ENCODE measurements at regions not wholly inside any gene's neighbourhood (a gene's known extent, or its start where the extent isn't known, plus 50 kb on each side); places are given as distances from the start of the nearest gene placed in this dataset.

DNA sequence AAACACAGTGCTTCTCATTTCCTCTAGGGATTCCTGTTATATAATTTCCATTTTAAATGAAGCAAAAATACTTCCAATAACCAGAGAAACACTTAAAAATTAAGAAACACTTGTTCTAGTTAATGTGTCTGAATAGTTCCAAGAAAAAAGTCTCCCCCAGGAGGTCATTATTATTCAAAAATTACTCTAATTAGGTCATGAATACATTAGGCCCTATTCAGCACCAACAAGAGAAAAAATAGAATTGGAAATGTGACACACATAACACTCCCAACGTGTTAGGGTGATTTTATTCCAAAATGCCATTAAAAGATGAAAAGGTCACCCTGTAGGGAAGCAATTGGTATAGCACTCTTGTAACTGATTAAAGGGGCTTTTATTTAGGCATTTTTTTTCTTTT is 382.1 kb downstream of the TUSC7 start:
- no peak for DNase-seq

DNA sequence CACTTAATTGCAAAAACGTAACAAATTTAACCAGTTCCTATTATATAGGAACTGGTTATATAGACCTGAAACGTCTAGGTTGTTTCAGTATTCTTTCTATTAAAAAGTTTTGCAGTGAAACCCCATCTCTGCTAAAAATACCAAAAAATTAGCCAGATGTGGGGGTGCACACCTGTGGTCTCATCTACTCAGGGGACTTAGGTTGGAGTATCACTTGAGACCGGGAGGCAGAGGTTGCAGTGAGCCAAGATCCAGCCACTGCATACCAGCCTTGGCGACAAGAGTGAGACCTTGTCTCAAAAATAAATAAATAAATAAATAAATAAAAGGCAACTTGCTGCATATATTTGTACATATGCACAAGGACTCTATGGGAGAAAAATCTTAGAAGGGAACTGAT is 387.0 kb downstream of the TUSC7 start:
- no peak for DNase-seq

- DNase-seq: no peak
Observed at GRCh38 chr3:117097351-117097750, 387.8 kb downstream of the TUSC7 start.

DNA sequence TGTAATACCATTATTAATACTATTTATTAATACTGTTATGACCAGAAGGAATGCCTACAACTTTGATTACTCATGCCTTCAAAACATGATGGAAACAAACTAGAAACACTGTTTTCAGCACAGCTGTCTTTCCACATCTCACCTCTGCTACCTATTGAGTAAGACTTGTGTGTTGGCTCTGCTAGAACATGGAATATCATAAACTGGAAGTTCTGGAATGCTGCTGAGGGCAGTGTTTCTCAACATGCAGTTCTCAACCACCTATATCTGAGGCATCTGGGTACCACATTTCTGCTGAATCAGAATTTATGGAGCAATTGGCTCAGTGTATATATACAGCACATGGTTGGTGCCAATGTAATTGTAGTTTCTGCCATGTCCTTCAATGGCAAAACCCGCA is 392.1 kb downstream of the TUSC7 start:
- no peak for DNase-seq

DNA sequence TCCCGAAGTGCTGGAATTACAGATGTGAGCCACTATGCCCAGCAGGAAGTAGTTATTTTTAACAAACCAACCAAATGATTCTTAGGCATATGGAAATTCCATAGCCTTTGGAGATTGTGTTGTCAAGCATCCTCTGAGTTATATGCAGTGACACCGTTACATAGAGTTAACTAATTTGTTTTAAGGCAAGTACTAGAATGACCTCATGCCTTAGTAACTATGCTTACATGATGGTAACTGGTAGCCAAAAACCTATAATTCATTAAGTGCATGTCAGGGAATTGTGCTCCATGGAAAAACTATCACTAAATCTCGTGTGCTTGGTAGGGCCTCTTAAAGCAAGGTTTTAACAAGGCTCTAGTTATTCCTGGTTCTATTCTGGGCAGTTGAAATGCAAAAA is 392.8 kb downstream of the TUSC7 start:
- DNase-seq: no peak

- no peak for DNase-seq
Observed at GRCh38 chr3:117103675-117104074, 394.1 kb downstream of the TUSC7 start.

DNA sequence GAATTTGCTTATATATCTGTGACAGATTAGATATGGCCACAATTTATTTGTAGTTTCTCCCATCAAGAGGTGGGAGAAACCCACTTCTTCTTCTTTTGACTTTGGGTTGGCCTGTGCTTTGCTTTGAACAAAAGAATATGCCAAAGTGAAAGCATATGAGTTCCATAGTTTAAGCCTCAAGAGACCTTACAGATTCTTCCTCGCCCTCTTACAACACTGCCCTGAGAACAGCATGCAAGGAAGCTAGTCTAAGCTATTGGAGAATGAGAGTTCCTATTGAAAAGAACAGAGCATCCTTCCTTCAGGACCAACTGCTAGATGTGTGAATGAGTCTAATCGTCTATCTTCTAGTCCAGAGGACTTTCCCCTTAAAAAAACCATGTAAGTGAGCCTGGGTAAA is 394.8 kb downstream of the TUSC7 start:
- DNase-seq: no peak

DNA sequence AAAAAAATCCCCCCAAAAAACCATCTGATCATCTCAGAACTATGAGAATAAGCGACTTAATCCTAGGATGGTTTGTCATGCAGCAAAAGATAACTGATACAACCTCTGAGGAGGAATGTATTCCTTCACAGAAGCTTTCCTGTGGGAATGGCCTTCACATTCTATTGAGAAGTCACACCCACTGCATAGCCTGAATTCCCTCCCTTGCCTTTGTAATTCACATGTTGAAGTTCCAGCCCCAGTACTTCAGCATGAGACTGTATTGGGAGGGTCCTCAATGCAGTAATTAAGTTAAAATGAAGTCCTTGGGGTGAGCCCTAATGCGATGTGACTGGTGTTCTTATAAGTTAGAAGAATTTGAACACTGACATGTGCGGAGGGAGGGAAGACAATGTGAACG is 395.2 kb downstream of the TUSC7 start:
- no peak for DNase-seq

DNA sequence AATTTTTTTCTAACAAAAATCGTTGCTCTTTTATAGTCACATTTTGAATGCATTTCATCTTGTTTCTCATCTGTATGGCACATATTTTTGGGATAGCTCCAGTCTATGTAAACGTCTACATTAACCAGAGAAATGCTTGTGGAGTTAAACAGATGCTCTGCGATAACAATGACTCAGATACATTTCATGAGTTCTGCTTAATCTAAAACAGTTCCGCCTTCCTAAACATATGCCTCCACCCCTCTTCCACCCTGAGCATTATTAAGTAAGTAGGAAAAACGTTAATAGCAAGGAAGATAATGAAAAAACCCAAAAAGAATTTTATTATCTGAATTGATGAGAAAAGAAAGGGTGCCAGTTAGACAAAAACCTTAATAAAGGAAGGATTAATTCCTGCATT is 396.1 kb downstream of the TUSC7 start:
- no peak for DNase-seq

- DNase-seq: no peak
Observed at GRCh38 chr3:117106396-117106795, 396.8 kb downstream of the TUSC7 start.

DNA sequence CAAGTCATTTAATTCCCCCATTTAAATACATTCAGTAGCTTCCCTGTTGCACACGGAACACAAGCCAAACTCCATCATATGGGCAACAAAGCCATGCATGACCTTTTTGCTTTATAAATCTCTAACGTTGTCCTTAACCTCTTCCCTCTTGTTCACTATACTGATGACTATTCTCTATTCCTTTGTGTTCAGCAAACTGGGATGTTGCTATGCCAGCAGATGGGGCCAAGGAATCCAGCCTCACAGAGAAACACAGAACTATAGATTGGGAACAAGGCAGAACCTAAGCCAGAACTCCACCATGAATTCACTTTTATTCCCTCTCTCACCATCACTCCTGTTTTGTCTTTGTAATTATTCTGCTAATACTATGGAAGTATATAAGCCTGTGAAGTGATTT is 398.4 kb downstream of the TUSC7 start:
- no peak for DNase-seq

- no peak for DNase-seq
Observed at GRCh38 chr3:117109178-117109577, 399.6 kb downstream of the TUSC7 start.

- no peak for DNase-seq
Observed at GRCh38 chr3:117114517-117115265, 405.1 kb downstream of the TUSC7 start.

DNA sequence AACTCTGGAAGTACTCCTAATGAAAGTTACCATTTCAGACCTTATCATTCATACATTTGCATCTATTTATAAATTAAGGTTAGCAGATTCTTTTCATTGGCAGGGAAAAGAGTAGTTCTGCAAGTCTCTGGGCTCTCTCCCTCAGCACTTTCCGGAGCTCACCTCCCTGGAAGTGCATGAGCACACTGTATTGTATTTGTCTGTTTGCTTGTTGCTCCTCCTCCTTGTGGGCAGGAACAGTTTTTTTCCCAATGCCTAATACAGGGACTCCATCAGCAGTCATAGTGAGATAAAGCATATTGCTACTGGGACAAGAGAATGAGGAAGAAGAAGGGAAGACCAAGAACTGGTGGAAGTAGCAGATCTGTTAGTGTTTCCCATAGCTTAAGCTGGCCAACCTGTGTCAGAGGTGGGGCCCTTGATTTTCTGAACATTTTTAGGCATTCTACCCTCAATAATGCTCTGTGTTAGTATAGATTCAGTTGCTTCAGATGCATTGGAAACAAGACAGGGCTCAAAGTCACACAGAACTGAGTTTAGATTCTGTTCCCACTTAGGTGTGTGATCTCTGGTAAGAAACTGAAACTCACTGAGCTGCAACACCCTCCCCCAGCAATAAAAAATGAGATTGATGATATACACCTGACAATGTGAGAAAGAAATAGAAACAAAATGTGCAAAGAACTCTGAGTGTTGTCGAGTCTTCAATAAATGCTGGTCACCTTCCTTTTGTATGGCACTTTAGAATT is 407.8 kb downstream of the TUSC7 start:
- DNase-seq: no peak

DNA sequence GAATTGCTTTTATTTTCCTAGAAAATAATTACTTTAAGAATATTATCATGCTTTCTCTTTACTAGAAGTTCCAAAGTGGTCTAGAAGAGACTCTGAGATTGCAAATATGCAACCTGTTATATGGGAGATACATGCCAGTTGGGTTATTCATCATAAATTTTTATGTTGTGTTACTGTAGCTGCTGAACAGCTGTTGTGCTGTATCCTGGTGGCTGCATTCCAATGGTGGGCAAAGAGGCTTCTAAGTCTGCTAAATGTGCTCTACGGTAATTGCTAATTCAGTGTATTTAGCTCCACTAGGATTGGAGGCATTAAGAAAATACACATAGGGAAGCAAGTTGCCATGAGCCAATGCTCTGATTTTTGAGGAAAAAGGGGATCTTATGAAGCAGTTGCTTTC is 409.0 kb downstream of the TUSC7 start:
- no peak for DNase-seq

DNA sequence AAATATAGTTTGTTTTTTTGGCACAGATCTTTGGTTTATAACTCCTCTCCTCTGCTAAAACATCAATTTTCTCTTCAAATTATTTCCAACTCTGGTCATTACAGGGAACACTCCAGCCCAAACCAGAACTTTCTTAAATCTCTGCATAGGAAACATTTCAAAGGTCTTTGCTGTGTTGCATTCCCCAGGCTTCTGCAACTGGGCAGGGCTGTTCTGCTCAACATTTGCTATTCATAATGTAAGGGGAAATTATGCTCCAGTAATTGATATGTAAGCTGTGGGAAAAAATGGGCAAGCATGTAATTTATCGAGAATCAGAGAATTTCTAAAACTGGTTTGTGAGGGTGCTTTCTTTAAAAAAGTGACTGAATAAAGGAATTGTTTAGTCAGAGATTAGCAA is 410.4 kb downstream of the TUSC7 start:
- no peak for DNase-seq

- no peak for DNase-seq
Observed at GRCh38 chr3:117122609-117123008, 413.0 kb downstream of the TUSC7 start.

GRCh38 chr3:117126460-117126859 is 416.9 kb downstream of the TUSC7 start:
- no peak for DNase-seq

DNA sequence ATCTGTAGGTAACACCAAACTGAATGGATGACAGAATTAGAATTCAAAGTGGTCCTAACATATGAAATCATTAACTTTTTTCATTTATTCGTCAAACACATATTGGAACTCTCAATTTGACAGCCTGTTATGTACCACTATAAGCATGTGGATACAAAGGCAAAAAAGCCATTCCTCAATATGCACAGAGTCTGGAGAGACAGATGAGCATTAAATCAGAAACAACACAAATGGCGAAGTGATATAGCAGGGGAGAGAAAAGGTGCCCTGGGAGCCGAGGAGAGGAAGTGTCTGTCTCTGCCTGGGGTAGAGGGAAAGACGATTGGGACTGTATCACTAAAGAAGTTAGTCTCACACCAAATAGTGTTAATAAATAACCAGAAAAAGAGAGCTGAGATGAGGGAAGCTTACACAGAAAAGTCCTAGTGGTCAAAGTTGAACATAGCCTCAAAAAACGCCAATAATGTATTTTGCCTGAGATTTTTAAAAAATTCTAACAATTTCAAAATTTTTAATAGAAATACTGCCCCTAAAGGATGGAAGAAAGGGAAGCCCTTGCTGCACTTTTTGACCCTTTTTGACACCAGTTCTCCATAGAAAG is 417.5 kb downstream of the TUSC7 start:
- no peak for DNase-seq

DNA sequence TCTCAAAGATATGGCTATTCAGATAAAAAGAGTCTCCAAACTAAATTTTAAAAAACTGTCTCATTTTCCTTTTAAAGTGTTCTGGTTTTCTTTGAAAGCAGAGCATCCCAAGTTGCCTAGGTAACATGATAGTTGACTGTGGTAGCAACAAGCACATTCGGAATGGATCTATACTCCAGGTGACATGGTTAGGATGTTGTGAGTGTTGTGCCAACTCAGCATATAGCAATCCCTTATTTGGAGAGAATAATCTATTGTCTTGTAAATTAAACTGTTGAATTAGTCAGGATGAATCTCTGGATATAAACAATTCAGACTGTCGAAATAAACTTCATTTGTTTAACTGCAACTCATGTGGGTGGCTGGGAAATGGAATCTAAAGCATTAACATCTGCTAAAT is 418.6 kb downstream of the TUSC7 start:
- no peak for DNase-seq

DNA sequence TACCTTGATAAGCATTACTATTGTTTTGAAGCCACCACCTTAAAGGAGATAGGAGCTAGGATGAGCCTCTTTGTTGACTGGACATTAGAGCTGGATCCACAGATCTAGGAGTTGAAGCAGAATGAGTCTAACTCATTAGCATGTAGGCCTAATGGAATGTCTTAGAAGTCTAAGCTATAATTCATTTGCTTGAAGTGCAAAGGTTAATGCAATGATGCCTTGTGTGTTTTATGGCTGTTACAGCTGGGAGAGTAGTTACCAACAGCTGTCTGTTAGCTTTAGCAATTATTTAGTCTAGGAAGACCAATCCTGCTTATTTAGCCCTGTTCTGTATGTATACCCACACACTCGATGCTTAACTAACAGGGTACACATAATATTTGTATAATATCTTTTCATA is 419.3 kb downstream of the TUSC7 start:
- no peak for DNase-seq

DNA sequence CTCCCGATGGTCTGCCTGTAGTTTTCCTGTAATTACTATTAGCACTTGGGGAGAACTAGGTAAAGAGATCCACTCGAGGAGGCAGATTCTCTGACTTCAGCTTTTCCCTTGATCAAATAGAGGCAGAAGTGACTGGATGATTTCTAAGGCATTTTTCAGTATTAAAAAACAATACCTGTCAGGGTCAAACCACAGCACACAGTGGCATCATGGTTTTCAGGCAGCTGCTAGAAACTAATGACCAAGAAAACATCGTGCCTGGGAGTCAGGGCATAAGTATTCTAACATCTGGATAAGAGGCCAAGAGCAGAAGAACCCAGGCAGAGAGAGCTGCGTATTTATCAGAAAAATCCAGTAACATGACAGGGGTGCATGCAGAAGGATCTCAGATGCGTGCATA is 419.9 kb downstream of the TUSC7 start:
- DNase-seq: no peak

- no peak for DNase-seq
Observed at GRCh38 chr3:117130222-117130621, 420.6 kb downstream of the TUSC7 start.

DNA sequence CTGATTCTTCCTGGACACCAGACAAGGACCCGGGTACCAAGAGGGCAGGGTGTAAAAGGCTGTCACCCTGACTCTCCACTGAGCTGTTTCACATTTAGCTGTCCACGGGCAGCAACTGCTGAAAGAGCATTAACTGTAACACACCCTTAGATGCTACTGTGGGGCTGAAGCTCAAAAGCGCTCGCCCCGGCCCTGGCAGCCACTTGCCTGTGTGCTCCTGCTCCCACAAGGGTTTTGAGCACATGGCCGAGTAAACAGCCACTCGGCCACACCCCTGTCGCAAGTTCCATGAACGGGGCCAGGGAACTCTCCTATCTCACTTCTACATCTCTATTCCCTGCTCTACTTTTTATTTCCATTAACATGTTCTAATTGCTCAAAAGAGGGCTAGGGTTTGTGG is 421.7 kb downstream of the TUSC7 start:
- no peak for DNase-seq
